ENCODE measurements at regions not wholly inside any gene's neighbourhood (a gene's known extent, or its start where the extent isn't known, plus 50 kb on each side); places are given as distances from the start of the nearest gene placed in this dataset.

DNA sequence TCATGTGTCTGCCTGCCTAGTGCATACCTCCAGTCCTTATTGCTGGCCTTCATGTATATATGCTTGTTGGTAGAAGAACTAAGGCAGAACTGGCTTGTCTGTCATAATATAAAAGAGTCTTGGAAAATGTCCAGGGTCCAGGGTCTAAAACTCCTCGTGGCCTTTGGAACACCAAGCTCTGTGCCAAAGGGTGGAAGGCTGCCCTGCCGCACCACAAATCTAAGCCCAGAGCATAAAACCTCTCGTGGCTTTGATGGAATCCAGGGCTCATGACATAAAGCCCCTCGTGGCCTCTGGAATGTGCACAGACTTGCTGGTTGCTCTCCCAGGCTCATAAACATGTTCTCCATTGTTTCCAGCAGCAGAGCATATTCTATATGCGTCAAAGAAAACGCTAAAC, 107.9 kb downstream of the BBS10 start:
- no peaks in the 10 kb centered on the region for H3K9me3 ChIP-seq
- H3K27ac ChIP-seq = no peak overlapping the region
- H3K4me1 ChIP-seq = no peaks in the 10 kb centered on the region
- H3K4me3 ChIP-seq = no peak overlapping the region
- DNase-seq (no peak), ATAC-seq (no peak)
- intact Hi-C loops (cut with DNase I) = no loop called here
- WGBS, 2 donors = 71 to 77% methylated on average over 6 of the region's 6 CpGs
- no peaks in the 10 kb centered on the region for H3K27me3 ChIP-seq
- H3K36me3 ChIP-seq = no peaks in the 10 kb centered on the region
- TF ChIP-seq, protein P1, sequence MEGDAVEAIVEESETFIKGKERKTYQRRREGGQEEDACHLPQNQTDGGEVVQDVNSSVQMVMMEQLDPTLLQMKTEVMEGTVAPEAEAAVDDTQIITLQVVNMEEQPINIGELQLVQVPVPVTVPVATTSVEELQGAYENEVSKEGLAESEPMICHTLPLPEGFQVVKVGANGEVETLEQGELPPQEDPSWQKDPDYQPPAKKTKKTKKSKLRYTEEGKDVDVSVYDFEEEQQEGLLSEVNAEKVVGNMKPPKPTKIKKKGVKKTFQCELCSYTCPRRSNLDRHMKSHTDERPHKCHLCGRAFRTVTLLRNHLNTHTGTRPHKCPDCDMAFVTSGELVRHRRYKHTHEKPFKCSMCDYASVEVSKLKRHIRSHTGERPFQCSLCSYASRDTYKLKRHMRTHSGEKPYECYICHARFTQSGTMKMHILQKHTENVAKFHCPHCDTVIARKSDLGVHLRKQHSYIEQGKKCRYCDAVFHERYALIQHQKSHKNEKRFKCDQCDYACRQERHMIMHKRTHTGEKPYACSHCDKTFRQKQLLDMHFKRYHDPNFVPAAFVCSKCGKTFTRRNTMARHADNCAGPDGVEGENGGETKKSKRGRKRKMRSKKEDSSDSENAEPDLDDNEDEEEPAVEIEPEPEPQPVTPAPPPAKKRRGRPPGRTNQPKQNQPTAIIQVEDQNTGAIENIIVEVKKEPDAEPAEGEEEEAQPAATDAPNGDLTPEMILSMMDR (IDR thresholded peaks at IDR 0.05) = no peak

DNA sequence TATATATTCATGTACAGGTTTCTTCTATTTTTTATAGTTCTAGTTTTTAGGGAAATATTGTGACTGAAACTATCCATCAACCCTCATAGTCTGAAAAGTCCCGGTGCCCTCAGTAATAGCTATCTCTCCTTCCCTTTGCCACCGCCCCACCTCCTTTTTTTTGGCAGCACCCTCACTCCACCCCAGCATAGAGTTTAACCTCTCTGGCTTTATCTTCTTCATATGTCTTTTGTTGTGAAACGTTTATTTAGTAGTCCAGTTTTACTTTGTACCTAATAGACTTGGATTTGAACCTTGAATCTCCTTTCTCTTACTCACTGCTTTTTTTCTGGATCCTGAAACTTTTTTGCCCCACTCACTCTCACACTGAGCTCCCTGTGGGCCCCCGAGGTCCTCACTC, 109.5 kb downstream of the BBS10 start:
- no peak for ATAC-seq
- 80 to 84% methylated on average over 4 of the region's 4 CpGs for WGBS, 2 donors

DNA sequence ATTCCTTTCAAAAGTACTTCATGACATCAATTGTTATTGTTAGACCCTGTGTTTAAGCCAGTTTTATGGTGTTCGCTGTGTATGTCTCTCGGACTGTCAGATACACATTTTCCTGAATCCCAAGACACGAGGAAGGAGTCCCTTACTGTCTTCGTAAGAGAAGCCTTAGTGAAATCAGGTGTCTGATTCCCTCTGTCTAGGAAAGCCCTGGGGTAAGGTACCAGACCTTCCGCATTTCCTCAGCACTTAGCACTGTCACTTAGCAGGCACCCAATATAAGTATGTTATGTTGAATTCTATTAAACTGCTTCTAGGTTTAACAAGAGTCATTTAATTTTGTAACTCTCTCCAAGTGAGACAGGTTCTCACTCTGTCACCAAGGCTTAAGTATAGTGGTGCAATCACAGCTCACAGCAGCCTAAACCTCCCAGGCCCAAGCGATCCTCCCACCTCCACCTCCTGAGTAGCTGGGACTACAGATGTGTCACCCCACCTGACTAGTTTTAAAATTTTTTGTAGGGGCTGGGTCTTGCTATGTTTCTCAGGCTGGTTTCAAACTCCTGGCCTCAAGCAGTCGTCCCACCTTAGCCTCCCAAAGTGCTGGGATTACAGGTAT, 111.0 kb downstream of the BBS10 start:
- WGBS, 2 donors = 90 to 91% methylated on average over 7 of the region's 7 CpGs

More for the DNA sequence above, 109.5 kb downstream of the BBS10 start:
- TF ChIP-seq, protein P1 (IDR thresholded peaks at IDR 0.05) = no peak
- no peaks in the 10 kb centered on the region for H3K36me3 ChIP-seq
- no peak overlapping the region for H3K4me3 ChIP-seq
- H3K27me3 ChIP-seq = no peaks in the 10 kb centered on the region
- intact Hi-C loops (cut with DNase I) = no loop called here
- no peak overlapping the region for H3K27ac ChIP-seq
- DNase-seq = no peak
- no peaks in the 10 kb centered on the region for H3K4me1 ChIP-seq
- H3K9me3 ChIP-seq = no peaks in the 10 kb centered on the region

DNA sequence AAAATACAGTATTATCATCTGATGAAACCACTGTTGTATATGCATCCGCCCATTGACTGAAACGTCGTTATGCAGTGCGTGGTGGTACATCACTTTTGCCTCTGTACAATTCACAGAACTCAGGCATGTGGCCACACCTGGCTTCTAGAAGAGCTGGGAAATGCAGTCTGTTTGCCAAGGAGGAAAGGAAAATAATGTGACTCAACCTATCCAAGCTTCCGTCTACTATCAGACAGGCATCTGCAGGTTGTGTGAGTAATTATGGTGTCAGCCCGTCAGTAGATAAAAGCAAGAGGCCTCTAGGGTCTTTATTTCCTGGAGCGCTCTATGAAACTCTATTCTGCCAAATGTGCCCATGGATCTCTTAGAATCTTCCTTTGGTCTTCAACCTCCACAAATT, 111.6 kb downstream of the BBS10 start:
- WGBS, 2 donors = 72 to 77% methylated on average over 7 of the region's 7 CpGs
- ATAC-seq = no peak
- intact Hi-C loops (cut with DNase I) = no loop called here

More for the DNA sequence above, 111.0 kb downstream of the BBS10 start:
- no peaks in the 10 kb centered on the region for H3K27me3 ChIP-seq
- TF ChIP-seq, protein P1 (IDR thresholded peaks at IDR 0.05) = no peak
- H3K4me3 ChIP-seq = no peak overlapping the region
- no peak for ATAC-seq
- H3K27ac ChIP-seq = no peak overlapping the region
- no peak for DNase-seq
- H3K4me1 ChIP-seq = no peaks in the 10 kb centered on the region
- intact Hi-C loops (cut with DNase I) = no loop called here
- H3K36me3 ChIP-seq = no peaks in the 10 kb centered on the region
- no peaks in the 10 kb centered on the region for H3K9me3 ChIP-seq

More for the DNA sequence above, 111.6 kb downstream of the BBS10 start:
- TF ChIP-seq, protein P1 (IDR thresholded peaks at IDR 0.05) = no peak
- Histone ChIP-seq H3K9me3 (no peaks in the 10 kb centered on the region), H3K27me3 (no peaks in the 10 kb centered on the region), H3K4me3 (no peak overlapping the region), H3K36me3 (no peaks in the 10 kb centered on the region), H3K27ac (no peak overlapping the region), H3K4me1 (no peaks in the 10 kb centered on the region)
- DNase-seq = no peak
